Limb (tissue), 2 donors: ENCODE measurements at regions not wholly inside any gene's neighbourhood (a gene's known extent, or its start where the extent isn't known, plus 50 kb on each side); places are given as distances from the start of the nearest gene placed in this dataset.
"Not testable (repeated sequence)": the region's sequence is repeated elsewhere in the genome, so short reads cannot be mapped to it uniquely, and the experiment has no call there.

Experiments used
- DNase-seq, 2 donors: peaks; one replicate each; pipeline ENCODE4 v3.0.0-alpha.2; 2016; ENCODE audit errors: extremely low spot score in 2 of 2

GRCh38 chr1:58932859-58933598 is 149.2 kb upstream of the JUN start:
- no peak for DNase-seq

- DNase-seq, result no peak
Measured at GRCh38 chr1:58933599-58933926, 149.7 kb upstream of the JUN start.

- DNase-seq, result no peak
Measured at GRCh38 chr1:58934706-58935105, 150.9 kb upstream of the JUN start.

- DNase-seq, result no peak
Measured at GRCh38 chr1:58936973-58937372, 153.1 kb upstream of the JUN start.

GRCh38 chr1:58939146-58939545 is 155.3 kb upstream of the JUN start:
- no peak for DNase-seq

DNA sequence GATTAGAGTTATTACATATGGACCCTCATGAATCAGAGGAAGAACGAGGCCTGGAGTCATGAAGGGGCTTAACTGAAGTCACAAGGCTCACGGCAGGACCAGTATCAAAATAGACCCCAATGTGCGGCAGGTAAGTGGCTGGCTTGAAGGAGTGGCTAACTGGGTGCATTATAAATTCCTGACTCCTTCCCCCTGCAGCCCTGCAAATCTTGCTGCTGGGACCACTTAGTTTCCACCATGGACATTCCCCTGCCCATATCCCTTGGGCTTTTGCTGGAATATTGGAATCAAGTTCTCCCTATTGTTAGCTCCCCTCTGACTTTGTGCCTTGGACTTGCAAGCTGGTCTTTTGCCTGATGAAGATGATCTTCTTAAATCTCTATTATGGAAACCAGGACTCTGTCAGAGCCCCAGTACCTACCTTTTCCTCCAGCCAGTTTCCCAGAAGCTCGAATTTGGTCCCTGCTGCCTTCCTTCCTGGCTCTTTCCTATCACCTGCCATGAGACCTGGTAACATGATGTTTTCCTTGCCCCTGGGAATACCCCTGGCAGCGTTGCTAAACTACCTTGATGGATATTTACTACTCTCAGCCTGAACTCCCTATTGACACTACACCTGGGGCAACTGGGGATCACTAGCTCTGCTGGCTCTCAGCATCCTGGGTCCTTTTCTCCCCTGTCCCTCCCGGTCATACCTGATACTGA is 156.0 kb upstream of the JUN start:
- no peak for DNase-seq

GRCh38 chr1:58941471-58942289 is 157.8 kb upstream of the JUN start:
- DNase-seq, result no peak

DNA sequence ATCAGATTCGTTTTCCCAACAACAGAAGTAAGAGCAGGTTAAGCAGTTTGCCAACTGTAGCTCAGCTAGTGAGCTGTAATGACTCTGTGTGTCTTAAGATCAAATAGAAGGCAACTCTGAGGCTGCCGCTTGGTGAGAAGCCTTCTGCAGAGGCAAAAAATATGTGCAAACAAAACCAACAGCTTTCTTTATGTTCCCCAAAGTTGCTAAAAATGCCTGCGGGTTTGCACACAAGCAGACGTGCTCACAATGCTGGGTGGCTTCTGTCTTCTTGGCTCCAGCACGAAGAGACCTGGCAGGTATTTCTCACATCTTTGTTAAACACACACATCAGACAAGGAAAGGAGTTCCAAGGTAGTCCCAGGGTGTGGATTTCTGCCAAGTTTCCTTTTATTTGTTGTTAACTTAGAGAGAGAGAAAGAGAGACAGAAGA is 158.9 kb upstream of the JUN start:
- DNase-seq, result no peak

DNA sequence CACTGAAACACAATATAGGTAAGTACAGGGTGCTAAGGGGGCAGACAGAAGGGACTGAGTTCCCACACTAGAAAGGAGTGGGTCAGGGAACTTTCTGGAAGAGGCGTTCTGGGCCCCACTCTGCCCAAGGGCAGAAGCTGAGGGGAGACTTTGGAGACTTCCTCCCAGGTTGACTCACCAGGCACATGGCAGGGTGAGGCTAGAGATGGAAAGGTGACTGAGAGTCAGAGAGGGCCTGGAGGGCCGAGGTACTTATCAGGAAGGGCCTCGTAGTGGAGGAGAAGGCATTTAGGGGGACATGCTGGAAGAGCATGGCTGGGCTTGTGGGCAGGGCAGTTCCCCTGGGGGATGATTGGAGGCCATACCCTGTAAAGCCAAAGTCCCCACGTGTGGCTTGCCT is 159.9 kb upstream of the JUN start:
- DNase-seq, result no peak

DNA sequence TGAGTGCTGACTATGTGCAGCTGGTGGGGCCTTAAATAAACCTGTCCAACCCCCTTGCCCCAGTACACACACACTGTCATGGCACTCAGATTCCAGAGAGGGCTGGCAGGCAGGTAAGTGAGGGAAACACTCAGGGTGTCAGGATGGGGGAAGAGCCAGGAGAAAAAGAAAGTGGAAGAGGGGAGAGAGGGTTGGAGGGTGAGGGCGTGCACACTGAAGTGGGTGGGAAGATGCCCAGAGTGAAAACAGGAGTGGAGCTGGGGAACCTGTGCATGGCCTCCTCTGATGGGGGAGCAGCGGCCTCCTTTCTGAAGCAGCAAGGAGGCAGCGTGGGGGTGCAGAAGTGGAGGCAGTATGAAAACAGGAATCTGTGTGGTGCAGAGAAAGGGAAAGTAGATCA is 160.6 kb upstream of the JUN start:
- no peak for DNase-seq

DNA sequence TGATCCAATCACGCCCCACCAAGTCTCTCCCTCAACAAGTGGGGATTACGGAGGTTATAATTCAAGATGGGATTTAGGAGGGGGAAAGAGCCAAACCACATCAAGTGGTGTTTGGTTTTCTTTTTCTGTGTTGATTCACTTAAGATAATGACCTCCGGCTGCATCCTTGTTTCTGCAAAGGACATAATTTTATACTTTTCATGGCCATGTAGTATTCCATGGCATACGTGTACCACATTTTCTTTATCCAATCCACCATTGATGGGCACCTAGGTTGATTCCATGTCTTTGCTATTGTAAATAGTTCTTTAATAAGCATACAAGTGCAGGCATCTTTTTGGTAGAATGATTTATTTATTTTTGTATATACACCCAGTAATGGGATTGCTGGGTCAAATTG is 162.5 kb upstream of the JUN start:
- DNase-seq, result no peak

GRCh38 chr1:58948671-58949070 is 164.8 kb upstream of the JUN start:
- no peak for DNase-seq

DNA sequence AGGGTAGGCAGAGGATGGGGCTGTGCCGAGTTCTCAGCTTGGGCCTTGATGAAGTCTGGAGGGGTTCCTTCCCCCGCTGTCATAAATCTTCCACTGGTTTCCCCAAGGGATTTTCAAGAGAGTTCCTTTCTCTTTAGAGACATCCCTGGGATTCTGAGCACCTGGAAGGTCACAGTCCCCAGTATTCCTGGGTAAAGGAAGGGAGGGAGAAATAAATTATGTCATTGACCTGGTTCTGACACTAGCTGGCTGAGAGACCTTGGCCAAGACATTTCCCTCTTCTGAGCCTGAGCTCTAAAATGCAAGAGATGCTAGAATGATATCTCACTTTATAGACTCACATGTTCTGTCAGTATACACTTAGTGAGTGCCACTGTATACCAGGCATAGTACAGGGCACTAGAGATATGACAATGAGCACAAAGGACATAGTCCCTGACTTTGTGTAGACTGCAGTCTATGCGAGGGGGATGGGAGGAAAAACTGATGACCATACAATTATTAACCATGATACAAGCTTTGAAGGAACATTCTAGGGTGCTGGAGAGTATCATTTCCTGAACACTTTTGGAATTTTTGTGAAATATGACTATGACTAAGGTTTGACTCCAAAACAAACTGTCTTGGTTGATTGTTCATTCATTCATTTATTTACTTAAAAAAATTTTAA is 165.8 kb upstream of the JUN start:
- no peak for DNase-seq

- no peak for DNase-seq
Measured at GRCh38 chr1:58950897-58951296, 167.1 kb upstream of the JUN start.

GRCh38 chr1:58953951-58954350 is 170.1 kb upstream of the JUN start:
- not testable (repeated sequence) for DNase-seq

DNA sequence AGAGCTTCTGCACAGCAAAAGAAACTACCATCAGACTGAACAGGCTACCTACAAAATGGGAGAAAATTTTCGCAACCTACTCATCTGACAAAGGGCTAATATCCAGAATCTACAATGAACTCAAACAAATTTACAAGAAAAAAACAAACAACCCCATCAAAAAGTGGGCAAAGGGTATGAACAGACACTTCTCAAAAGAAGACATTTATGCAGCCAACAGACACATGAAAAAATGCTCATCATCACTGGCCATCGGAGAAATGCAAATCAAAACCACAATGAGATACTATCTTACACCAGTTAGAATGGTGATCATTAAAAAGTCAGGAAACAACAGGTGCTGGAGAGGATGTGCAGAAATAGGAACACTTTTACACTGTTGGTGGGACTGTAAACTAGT is 179.4 kb upstream of the JUN start:
- not testable (repeated sequence) for DNase-seq

DNA sequence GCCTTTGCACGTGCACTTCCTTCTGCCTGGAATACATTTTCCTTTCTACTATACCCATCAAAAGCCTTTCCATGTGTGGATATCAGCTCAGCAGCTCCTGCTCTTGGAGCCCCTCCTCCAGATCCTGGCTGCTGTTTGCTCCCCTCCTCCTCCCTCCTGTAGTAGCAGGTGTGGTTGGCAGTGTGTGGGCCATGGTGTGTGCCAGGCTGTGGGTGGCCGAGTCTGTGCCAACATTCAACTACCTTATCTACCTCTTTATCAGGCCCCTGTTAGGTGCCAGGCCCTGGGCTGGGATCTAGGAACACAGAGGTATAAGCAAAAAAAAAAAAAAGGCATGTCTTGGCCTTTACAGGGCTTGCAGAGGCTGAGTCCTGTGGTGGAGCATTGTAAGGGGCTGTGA is 180.6 kb upstream of the JUN start:
- no peak for DNase-seq

GRCh38 chr1:58964880-58965279 is 181.0 kb upstream of the JUN start:
- DNase-seq, result no peak

- DNase-seq, result no peak
Measured at GRCh38 chr1:58966103-58966916, 182.5 kb upstream of the JUN start.

- no peak for DNase-seq
Measured at GRCh38 chr1:58966917-58967740, 183.3 kb upstream of the JUN start.
